ENCODE measurements at regions not wholly inside any gene's neighbourhood (a gene's known extent, or its start where the extent isn't known, plus 50 kb on each side); places are given as distances from the start of the nearest gene placed in this dataset.

DNA sequence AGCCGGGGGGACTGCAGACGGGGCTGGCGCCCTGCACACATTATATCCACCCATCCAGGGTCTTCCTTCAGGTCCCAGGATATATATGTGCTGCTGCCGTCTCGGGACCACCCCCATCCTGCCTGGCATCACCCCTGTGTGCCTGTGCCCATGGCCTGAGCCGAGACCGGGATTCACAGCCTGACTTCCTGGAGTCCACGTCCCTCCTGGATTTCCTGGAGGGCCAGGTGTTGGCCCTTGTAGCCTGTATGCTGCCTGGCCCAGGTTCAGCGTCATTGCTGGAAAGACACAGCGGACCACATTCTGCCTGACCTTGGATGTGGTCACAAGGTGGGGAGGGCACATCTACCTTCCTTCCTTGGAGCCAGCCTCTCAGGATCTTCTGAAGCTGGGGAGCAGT is 551.1 kb downstream of the BRD1 start:
- TF ChIP-seq, protein P1, sequence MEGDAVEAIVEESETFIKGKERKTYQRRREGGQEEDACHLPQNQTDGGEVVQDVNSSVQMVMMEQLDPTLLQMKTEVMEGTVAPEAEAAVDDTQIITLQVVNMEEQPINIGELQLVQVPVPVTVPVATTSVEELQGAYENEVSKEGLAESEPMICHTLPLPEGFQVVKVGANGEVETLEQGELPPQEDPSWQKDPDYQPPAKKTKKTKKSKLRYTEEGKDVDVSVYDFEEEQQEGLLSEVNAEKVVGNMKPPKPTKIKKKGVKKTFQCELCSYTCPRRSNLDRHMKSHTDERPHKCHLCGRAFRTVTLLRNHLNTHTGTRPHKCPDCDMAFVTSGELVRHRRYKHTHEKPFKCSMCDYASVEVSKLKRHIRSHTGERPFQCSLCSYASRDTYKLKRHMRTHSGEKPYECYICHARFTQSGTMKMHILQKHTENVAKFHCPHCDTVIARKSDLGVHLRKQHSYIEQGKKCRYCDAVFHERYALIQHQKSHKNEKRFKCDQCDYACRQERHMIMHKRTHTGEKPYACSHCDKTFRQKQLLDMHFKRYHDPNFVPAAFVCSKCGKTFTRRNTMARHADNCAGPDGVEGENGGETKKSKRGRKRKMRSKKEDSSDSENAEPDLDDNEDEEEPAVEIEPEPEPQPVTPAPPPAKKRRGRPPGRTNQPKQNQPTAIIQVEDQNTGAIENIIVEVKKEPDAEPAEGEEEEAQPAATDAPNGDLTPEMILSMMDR (IDR thresholded peaks at IDR 0.05): no peak
- TF ChIP-seq POLR2AphosphoS5 (IDR thresholded peaks at IDR 0.05) (no peak), POLR2A (IDR thresholded peaks at IDR 0.05) (no peak), EP300 (IDR thresholded peaks at IDR 0.05) (no peak)
